Renal pelvis (tissue), 1 donor: ENCODE measurements at regions not wholly inside any gene's neighbourhood (a gene's known extent, or its start where the extent isn't known, plus 50 kb on each side); places are given as distances from the start of the nearest gene placed in this dataset.

Source experiments
- DNase-seq: peaks from one replicate; pipeline ENCODE4 v3.0.0-alpha.2; 2013

GRCh38 chr10:78272329-78272728 is 238.7 kb downstream of the RPS24 start:
- no peak for DNase-seq

- no peak for DNase-seq
Measured at GRCh38 chr10:78274491-78274890, 240.8 kb downstream of the RPS24 start.

- no peak for DNase-seq
Measured at GRCh38 chr10:78276139-78276538, 242.5 kb downstream of the RPS24 start.

- DNase-seq, result no peak
Measured at GRCh38 chr10:78277314-78278057, 243.8 kb downstream of the RPS24 start.

GRCh38 chr10:78278058-78278404 is 244.4 kb downstream of the RPS24 start:
- DNase-seq, result no peak

- no peak for DNase-seq
Measured at GRCh38 chr10:78279756-78280155, 246.1 kb downstream of the RPS24 start.

- DNase-seq, result no peak
Measured at GRCh38 chr10:78280604-78281003, 246.9 kb downstream of the RPS24 start.

- no peak for DNase-seq
Measured at GRCh38 chr10:78281627-78282026, 248.0 kb downstream of the RPS24 start.

- no peak for DNase-seq
Measured at GRCh38 chr10:78283069-78283682, 249.5 kb downstream of the RPS24 start.

GRCh38 chr10:78284381-78284780 is 250.7 kb downstream of the RPS24 start:
- DNase-seq, result no peak

GRCh38 chr10:78285226-78285625 is 251.6 kb downstream of the RPS24 start:
- no peak for DNase-seq

- DNase-seq, result no peak
Measured at GRCh38 chr10:78286186-78286585, 252.5 kb downstream of the RPS24 start.

GRCh38 chr10:78286668-78287067 is 253.0 kb downstream of the RPS24 start:
- no peak for DNase-seq

GRCh38 chr10:78287618-78288017 is 254.0 kb downstream of the RPS24 start:
- DNase-seq, result no peak

GRCh38 chr10:78288663-78289062 is 255.0 kb downstream of the RPS24 start:
- DNase-seq, result no peak

- DNase-seq, result no peak
Measured at GRCh38 chr10:78290131-78290750, 256.6 kb downstream of the RPS24 start.

- no peak for DNase-seq
Measured at GRCh38 chr10:78291722-78292121, 258.1 kb downstream of the RPS24 start.

- no peak for DNase-seq
Measured at GRCh38 chr10:78292250-78292981, 258.8 kb downstream of the RPS24 start.

- DNase-seq, result peak; percentile 75
Measured at GRCh38 chr10:78292982-78293865, 259.6 kb downstream of the RPS24 start.

GRCh38 chr10:78295242-78295641 is 261.6 kb downstream of the RPS24 start:
- no peak for DNase-seq

GRCh38 chr10:78296785-78297184 is 263.1 kb downstream of the RPS24 start:
- no peak for DNase-seq

GRCh38 chr10:78297997-78298396 is 264.3 kb downstream of the RPS24 start:
- no peak for DNase-seq
